ENCODE measurements at regions not wholly inside any gene's neighbourhood (a gene's known extent, or its start where the extent isn't known, plus 50 kb on each side); places are given as distances from the start of the nearest gene placed in this dataset.

DNA sequence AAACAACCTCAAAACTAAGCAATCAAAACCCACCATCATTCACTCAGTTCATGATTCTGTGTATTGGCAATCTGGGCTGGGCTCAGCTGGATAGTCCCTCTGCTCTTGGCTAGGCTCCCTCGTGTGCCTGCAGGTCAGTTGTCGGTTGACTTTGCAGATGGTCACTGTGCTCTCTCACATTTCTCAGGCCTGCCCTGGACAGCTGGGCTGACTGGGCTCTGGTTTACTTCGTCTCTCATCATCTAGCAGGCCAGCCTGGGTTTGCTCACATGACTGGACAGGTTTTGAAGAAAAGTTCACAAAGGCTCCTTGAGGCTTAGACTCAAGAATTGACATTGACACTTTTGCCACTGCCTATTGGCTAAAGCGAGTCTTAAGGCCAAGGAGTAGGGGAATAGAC is 105.0 kb upstream of the CTNNB1 start:
- H3K27ac Mint-ChIP-seq (ENCODE audit: unreplicated experiment) = peak overlapping the region; percentile 28
- no peaks in the 10 kb centered on the region for H3K36me3 Mint-ChIP-seq (ENCODE audit: low read depth)
- H3K27me3 Mint-ChIP-seq (ENCODE audit: low read depth) = no peaks in the 10 kb centered on the region
- DNase-seq (ENCODE audit: low read depth, low spot score) = no peak
- H3K4me3 Mint-ChIP-seq = no peak overlapping the region
- TF ChIP-seq, protein P1, sequence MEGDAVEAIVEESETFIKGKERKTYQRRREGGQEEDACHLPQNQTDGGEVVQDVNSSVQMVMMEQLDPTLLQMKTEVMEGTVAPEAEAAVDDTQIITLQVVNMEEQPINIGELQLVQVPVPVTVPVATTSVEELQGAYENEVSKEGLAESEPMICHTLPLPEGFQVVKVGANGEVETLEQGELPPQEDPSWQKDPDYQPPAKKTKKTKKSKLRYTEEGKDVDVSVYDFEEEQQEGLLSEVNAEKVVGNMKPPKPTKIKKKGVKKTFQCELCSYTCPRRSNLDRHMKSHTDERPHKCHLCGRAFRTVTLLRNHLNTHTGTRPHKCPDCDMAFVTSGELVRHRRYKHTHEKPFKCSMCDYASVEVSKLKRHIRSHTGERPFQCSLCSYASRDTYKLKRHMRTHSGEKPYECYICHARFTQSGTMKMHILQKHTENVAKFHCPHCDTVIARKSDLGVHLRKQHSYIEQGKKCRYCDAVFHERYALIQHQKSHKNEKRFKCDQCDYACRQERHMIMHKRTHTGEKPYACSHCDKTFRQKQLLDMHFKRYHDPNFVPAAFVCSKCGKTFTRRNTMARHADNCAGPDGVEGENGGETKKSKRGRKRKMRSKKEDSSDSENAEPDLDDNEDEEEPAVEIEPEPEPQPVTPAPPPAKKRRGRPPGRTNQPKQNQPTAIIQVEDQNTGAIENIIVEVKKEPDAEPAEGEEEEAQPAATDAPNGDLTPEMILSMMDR (conservative IDR thresholded peaks at IDR 0.05) = no peak
- no peaks in the 10 kb centered on the region for H3K4me1 Mint-ChIP-seq
- H3K9me3 Mint-ChIP-seq = peaks cover 2% of the 10 kb centered on the region

DNA sequence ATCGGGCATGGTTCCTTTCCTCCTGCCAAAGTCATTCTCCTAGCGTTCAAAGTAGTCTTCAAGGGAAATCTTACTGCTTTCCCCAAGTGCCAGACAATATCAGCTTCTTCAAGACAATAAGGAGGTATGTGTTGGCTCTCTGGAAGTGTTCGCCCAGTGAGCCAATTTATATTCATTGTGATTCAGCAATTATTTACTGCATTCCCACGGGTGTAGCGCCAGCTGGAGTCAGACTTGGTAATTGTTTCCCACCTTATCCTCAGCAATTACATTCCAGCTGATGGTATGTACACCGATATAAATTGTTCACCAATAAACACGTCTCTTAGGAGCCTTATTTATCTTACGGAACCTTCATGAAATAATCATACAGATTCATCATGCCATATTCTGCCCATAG is 103.6 kb upstream of the CTNNB1 start:
- DNase-seq (ENCODE audit: low read depth, low spot score) = no peak
- no peaks in the 10 kb centered on the region for H3K27me3 Mint-ChIP-seq (ENCODE audit: low read depth)
- H3K36me3 Mint-ChIP-seq (ENCODE audit: low read depth) = no peaks in the 10 kb centered on the region
- no peak overlapping the region for H3K4me3 Mint-ChIP-seq
- no peak overlapping the region for H3K27ac Mint-ChIP-seq (ENCODE audit: unreplicated experiment)
- H3K9me3 Mint-ChIP-seq = peaks cover 2% of the 10 kb centered on the region
- TF ChIP-seq, protein P1 (conservative IDR thresholded peaks at IDR 0.05) = no peak
- no peaks in the 10 kb centered on the region for H3K4me1 Mint-ChIP-seq

DNA sequence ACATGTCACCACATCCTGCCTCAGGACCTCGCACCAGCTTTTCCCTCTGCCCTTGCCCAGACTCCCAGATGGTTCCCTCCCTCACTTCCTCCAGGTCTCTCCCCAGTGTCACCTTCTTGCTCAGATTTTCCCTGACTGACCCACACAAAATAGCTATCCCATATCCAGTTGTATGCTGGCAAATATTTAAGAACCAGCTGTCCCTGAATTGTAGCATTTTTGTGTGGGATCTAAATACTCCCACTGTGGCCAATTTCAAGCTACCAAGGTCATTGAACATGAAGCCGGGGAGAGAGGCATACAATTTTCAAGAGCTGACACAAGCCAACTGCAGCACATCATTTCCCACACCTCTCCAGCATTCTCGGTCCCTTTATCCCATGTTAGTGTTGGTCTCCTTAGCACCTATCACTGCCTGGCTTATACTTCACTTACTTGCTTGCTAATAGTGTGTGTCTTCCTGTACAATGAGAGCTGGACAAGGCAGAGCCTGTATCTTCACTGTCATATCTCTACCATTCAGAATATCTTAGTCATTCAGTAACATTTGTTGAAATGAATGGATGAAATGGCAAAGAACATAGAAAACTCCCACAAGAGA is 101.3 kb upstream of the CTNNB1 start:
- no peaks in the 10 kb centered on the region for H3K4me1 Mint-ChIP-seq
- no peaks in the 10 kb centered on the region for H3K36me3 Mint-ChIP-seq (ENCODE audit: low read depth)
- no peak for DNase-seq (ENCODE audit: low read depth, low spot score)
- no peak overlapping the region for H3K27ac Mint-ChIP-seq (ENCODE audit: unreplicated experiment)
- TF ChIP-seq, protein P1 (conservative IDR thresholded peaks at IDR 0.05) = no peak
- no peaks in the 10 kb centered on the region for H3K27me3 Mint-ChIP-seq (ENCODE audit: low read depth)
- H3K4me3 Mint-ChIP-seq = no peak overlapping the region
- peaks cover 2% of the 10 kb centered on the region for H3K9me3 Mint-ChIP-seq

DNA sequence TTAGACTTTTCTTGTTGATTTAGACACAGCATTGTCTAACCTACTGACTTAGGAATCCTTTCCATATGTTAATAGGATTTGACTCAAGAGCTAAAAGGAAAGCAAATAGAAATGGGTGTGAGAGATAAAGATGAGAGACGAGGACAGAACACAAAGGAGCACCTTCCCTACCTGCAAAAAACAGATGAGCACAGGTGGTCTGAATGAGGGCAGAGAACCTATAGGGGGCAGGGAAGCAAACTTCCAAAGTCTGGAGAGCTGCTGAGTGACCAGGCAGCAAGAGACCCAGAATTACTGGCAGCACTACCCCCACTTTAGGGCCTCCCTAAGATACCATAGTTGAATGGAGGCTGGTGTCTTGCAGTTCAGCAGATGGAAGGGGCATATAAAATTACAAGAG is 98.1 kb upstream of the CTNNB1 start:
- no peak overlapping the region for H3K27ac Mint-ChIP-seq (ENCODE audit: unreplicated experiment)
- H3K36me3 Mint-ChIP-seq (ENCODE audit: low read depth) = no peaks in the 10 kb centered on the region
- H3K9me3 Mint-ChIP-seq = peaks cover 2% of the 10 kb centered on the region
- TF ChIP-seq, protein P1 (conservative IDR thresholded peaks at IDR 0.05) = no peak
- peaks cover 8% of the 10 kb centered on the region for H3K4me1 Mint-ChIP-seq
- H3K4me3 Mint-ChIP-seq = no peak overlapping the region
- H3K27me3 Mint-ChIP-seq (ENCODE audit: low read depth) = no peaks in the 10 kb centered on the region
- no peak for DNase-seq (ENCODE audit: low read depth, low spot score)

DNA sequence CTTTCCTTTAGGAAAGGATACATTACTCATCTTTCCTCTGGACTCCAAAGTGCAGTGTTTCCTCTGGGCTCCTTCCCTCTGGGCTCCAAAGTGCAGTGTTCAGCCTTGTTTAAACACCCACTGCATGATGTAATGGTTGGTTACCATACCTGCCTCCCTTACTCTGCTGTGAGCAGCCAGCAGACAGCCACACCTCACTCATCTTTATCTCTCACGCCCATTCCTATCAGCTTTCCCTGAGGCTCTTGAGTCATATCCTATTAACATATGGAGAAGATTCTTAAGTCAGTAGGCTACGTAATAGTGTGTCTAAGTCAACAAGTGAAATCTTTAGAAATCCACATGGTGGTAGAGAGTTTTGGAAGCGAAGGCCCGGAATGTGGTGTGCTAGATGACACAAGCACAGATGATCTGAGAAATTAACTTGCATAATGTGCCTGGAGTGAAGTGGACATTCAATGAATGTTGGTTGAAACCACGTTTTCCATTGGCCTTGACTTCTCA is 97.2 kb upstream of the CTNNB1 start:
- Mint-ChIP-seq H3K36me3 (ENCODE audit: low read depth) (no peaks in the 10 kb centered on the region), H3K4me3 (no peak overlapping the region), H3K9me3 (peaks cover 2% of the 10 kb centered on the region), H3K27ac (ENCODE audit: unreplicated experiment) (no peak overlapping the region), H3K4me1 (peaks cover 8% of the 10 kb centered on the region), H3K27me3 (ENCODE audit: low read depth) (no peaks in the 10 kb centered on the region)
- DNase-seq (ENCODE audit: low read depth, low spot score) = no peak
- TF ChIP-seq, protein P1 (conservative IDR thresholded peaks at IDR 0.05) = no peak

Measured in neural crest cell (in vitro differentiated cells).